CD14-positive monocyte (primary cell): ENCODE measurements at regions not wholly inside any gene's neighbourhood (a gene's known extent, or its start where the extent isn't known, plus 50 kb on each side); places are given as distances from the start of the nearest gene placed in this dataset.

Experiments
- DNase-seq, 3 donors: peaks; one replicate each; pipeline ENCODE4 v3.0.0-alpha.2; 2011 to 2022
- H2AFZ ChIP-seq: 2 replicates; pipeline ENCODE4 v1.6.0; 2012; ENCODE audit warnings: mild to moderate bottlenecking, low read depth, low read length, inconsistent platforms; ENCODE audit not compliant: insufficient read depth, poor library complexity, severe bottlenecking
- H3K27ac ChIP-seq, 2 donors: 1 replicate in 1 of 2; 2 replicates in 1 of 2; pipeline ENCODE4 v1.5.1; 2012 to 2013; ENCODE audit warnings: low read length in 2 of 2, control low read depth in 1 of 2, inconsistent platforms in 1 of 2, low read depth in 1 of 2, mild to moderate bottlenecking in 1 of 2
- H3K27me3 ChIP-seq, 2 donors: one replicate each; pipeline versions ENCODE4 v1.6.0 to v1.6.1; 2011 to 2013; ENCODE audit warnings: low read length in 2 of 2; ENCODE audit not compliant: control insufficient read depth in 2 of 2, insufficient read depth in 2 of 2
- H3K36me3 ChIP-seq, 2 donors: replicated peaks in 1 of 2; 1 replicate in 1 of 2; 2 replicates in 1 of 2; pipeline versions ENCODE4 v1.5.1 to v1.6.1; 2012 to 2013; ENCODE audit warnings: low read length in 2 of 2, control low read depth in 1 of 2, inconsistent platforms in 1 of 2, mild to moderate bottlenecking in 1 of 2; ENCODE audit not compliant: insufficient read depth in 2 of 2, control insufficient read depth in 1 of 2
- H3K4me1 ChIP-seq, 2 donors: 1 replicate in 1 of 2; 2 replicates in 1 of 2; pipeline versions ENCODE4 v1.5.1 to v1.6.1; 2012 to 2013; ENCODE audit warnings: low read length in 2 of 2, control low read depth in 1 of 2, inconsistent platforms in 1 of 2, mild to moderate bottlenecking in 1 of 2, moderate library complexity in 1 of 2; ENCODE audit not compliant: insufficient read depth in 2 of 2, control insufficient read depth in 1 of 2
- H3K4me2 ChIP-seq: replicated peaks from 2 replicates; pipeline ENCODE3; 2012; ENCODE audit warnings: low read length, moderate library complexity, mild to moderate bottlenecking; ENCODE audit not compliant: poor library complexity, severe bottlenecking; ENCODE audit errors: extremely low read depth
- H3K4me3 ChIP-seq, 3 experiments: fragments of 200-600 bp in 1 of 3; sonication (generic) in 1 of 3; replicated peaks in 1 of 3; 1 replicate in 2 of 3; 2 replicates in 1 of 3; pipeline ENCODE4 v1.5.1; 2011 to 2013; ENCODE audit warnings: low read length in 3 of 3, mild to moderate bottlenecking in 3 of 3, control low read depth in 2 of 3, low read depth in 2 of 3, inconsistent platforms in 1 of 3, moderate library complexity in 1 of 3
- H3K79me2 ChIP-seq: 2 replicates; pipeline ENCODE4 v1.6.0; 2012; ENCODE audit warnings: mild to moderate bottlenecking, control low read depth, inconsistent platforms, low read length, moderate library complexity; ENCODE audit not compliant: insufficient read depth
- H3K9ac ChIP-seq: 2 replicates; pipeline ENCODE4 v1.6.0; 2017; ENCODE audit warnings: low read length, mild to moderate bottlenecking; ENCODE audit not compliant: insufficient read depth, poor library complexity, severe bottlenecking
- H3K9me3 ChIP-seq, 2 donors: replicated peaks in 1 of 2; 1 replicate in 1 of 2; 2 replicates in 1 of 2; pipeline versions ENCODE4 v1.5.1 to v1.6.1; 2012 to 2013; ENCODE audit warnings: low read length in 2 of 2, control low read depth in 1 of 2; ENCODE audit not compliant: control insufficient read depth in 1 of 2, insufficient read depth in 1 of 2
- H4K20me1 ChIP-seq: 2 replicates; pipeline ENCODE4 v1.6.0; 2012; ENCODE audit warnings: mild to moderate bottlenecking, low read length, control low read depth, moderate library complexity; ENCODE audit not compliant: insufficient read depth
- H3K27ac Mint-ChIP-seq, 7 donors: one replicate each; pipeline ENCODE4 v1.8.0; 2020; ENCODE audit warnings: mild to moderate bottlenecking in 7 of 7, mixed read lengths in 7 of 7, moderate library complexity in 6 of 7, inconsistent platforms in 2 of 7
- H3K27me3 Mint-ChIP-seq, 3 donors: one replicate each; pipeline ENCODE4 v1.8.0; 2021 to 2022; ENCODE audit warnings: low read depth in 3 of 3, mild to moderate bottlenecking in 3 of 3, mixed read lengths in 3 of 3, moderate library complexity in 3 of 3, inconsistent platforms in 1 of 3
- H3K36me3 Mint-ChIP-seq, 2 donors: one replicate each; pipeline ENCODE4 v1.8.0; 2020; ENCODE audit warnings: mixed read lengths in 2 of 2, inconsistent platforms in 1 of 2, mild to moderate bottlenecking in 1 of 2
- H3K4me1 Mint-ChIP-seq: one replicate; pipeline ENCODE4 v1.8.0; 2020; ENCODE audit warnings: mild to moderate bottlenecking, mixed read lengths
- H3K4me3 Mint-ChIP-seq, 2 donors: one replicate each; pipeline ENCODE4 v1.8.0; 2020; ENCODE audit warnings: mild to moderate bottlenecking in 2 of 2, mixed read lengths in 2 of 2, moderate library complexity in 1 of 2
- H3K9me3 Mint-ChIP-seq, 7 donors: one replicate each; pipeline ENCODE4 v1.8.0; 2020 to 2022; ENCODE audit warnings: mixed read lengths in 7 of 7, mild to moderate bottlenecking in 6 of 7, moderate library complexity in 6 of 7, inconsistent platforms in 2 of 7
- WGBS: methylation state at CpG from one replicate; pipeline ENCODE4 v1.1.5; 2013; ENCODE audit warnings: missing lambda C conversion rate; ENCODE audit not compliant: insufficient coverage; 5-methylcytosine and 5-hydroxymethylcytosine counted together
- intact Hi-C, 2 donors: fragments of 100-400 bp; cut with micrococcal nuclease; formaldehyde crosslinking; loops; one replicate each; pipeline versions ENCODE4 v1.15.0 to v1.15.1; 2023
- TF ChIP-seq, protein P1 (sequence below): fragments of 200-600 bp; IDR thresholded peaks from one replicate; pipeline ENCODE4 v1.8.0; 2022; ENCODE audit warnings: antibody characterized with exemption, mild to moderate bottlenecking

DNA sequence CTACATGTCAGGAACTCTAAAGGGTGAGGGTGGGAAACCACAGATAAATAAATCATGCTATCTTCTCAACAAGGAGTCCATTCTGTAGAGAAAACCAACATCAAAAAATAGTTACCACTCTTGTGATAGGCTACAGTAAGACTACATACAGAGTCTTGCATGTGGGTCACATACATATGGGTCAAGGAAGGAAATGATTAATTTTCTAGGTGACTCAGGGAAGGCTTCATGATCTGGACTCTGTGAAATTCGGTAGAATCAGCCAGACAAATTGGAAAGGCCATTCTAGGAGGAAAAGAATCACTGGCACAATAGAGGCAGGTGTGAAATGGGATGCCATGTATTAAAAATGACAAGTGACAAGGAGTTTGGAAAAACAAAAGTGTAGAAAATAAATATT lies 638.9 kb downstream of the LIG4 start:
- 33% methylated on average over 1 of the region's 1 CpG for WGBS
- Histone ChIP-seq H3K27ac (no peak overlapping the region), H3K36me3 (no peaks in the 10 kb centered on the region), H3K4me1 (no peaks in the 10 kb centered on the region), H3K9me3 (peaks cover 0 to 3% of the 10 kb centered on the region in 2 donors), H3K4me2 (no peak overlapping the region), H4K20me1 (no peaks in the 10 kb centered on the region), H2AFZ (no peak overlapping the region), H3K4me3 (no peak overlapping the region), H3K27me3 (no peaks in the 10 kb centered on the region), H3K9ac (no peak overlapping the region), H3K79me2 (no peaks in the 10 kb centered on the region)
- Mint-ChIP-seq H3K27me3 (peaks cover 0 to 1% (median 0%) of the 10 kb centered on the region in 3 donors), H3K4me1 (no peaks in the 10 kb centered on the region), H3K36me3 (no peaks in the 10 kb centered on the region), H3K9me3 (peaks cover 4 to 15% (median 6%) of the 10 kb centered on the region in 7 donors), H3K27ac (no peak overlapping the region), H3K4me3 (no peak overlapping the region)
- intact Hi-C loops: no loop called here
- TF ChIP-seq, protein P1, sequence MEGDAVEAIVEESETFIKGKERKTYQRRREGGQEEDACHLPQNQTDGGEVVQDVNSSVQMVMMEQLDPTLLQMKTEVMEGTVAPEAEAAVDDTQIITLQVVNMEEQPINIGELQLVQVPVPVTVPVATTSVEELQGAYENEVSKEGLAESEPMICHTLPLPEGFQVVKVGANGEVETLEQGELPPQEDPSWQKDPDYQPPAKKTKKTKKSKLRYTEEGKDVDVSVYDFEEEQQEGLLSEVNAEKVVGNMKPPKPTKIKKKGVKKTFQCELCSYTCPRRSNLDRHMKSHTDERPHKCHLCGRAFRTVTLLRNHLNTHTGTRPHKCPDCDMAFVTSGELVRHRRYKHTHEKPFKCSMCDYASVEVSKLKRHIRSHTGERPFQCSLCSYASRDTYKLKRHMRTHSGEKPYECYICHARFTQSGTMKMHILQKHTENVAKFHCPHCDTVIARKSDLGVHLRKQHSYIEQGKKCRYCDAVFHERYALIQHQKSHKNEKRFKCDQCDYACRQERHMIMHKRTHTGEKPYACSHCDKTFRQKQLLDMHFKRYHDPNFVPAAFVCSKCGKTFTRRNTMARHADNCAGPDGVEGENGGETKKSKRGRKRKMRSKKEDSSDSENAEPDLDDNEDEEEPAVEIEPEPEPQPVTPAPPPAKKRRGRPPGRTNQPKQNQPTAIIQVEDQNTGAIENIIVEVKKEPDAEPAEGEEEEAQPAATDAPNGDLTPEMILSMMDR: no peak
- DNase-seq: no peak

DNA sequence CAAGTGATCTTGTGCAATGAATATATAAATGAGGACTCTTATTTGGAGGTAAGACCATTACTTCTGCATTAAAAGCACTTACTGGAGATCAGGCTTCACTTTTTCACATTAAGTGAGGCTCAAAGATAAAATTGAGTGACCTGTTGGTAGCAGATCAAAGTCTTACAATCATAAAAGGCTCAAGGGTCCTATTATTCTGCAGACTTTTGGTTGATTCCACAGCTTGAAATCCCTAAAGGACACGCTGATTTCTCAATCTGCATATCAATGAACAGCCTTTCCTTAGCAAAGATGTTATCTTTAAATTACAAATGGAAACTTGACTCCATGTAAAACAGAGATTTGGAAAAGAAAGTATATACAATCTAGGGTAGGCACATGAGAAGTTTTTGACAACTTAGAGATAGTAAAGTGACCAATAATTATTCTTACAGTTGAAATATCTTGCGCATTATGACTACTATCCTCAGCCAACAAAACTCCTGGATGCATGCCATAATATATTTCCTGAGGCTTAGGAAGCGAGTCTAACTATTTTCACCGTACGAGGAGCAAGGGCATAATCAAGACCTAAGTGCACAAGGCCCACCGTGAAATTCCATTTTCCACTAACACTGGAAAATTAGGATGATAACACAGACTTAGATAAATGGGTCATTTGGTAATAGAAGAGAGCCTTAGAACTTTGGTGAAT lies 640.7 kb downstream of the LIG4 start:
- Mint-ChIP-seq H3K27me3 (peaks cover 0 to 1% (median 0%) of the 10 kb centered on the region in 3 donors), H3K4me1 (no peaks in the 10 kb centered on the region), H3K4me3 (no peak overlapping the region), H3K9me3 (peaks cover 2 to 15% (median 6%) of the 10 kb centered on the region in 7 donors), H3K36me3 (no peaks in the 10 kb centered on the region), H3K27ac (no peak overlapping the region)
- Histone ChIP-seq H3K4me3 (no peak overlapping the region), H3K9me3 (peaks cover 0 to 3% of the 10 kb centered on the region in 2 donors), H3K4me1 (no peaks in the 10 kb centered on the region), H3K27ac (no peak overlapping the region), H3K36me3 (no peaks in the 10 kb centered on the region), H4K20me1 (no peaks in the 10 kb centered on the region), H2AFZ (no peak overlapping the region), H3K27me3 (no peaks in the 10 kb centered on the region), H3K4me2 (no peak overlapping the region), H3K9ac (no peak overlapping the region), H3K79me2 (no peaks in the 10 kb centered on the region)
- TF ChIP-seq, protein P1: no peak
- DNase-seq: no peak
- intact Hi-C loops: no loop called here
- no CpG with 5 or more reads among the region's 6 CpGs for WGBS
